GM12875 (cell line): ENCODE measurements at regions not wholly inside any gene's neighbourhood (a gene's known extent, or its start where the extent isn't known, plus 50 kb on each side); places are given as distances from the start of the nearest gene placed in this dataset.

ENCODE experiments used
- H3K4me3 ChIP-seq: one replicate; pipeline ENCODE4 v1.5.1; 2011; ENCODE audit warnings: low read depth, low read length, control low read depth
- TF ChIP-seq, protein P1 (sequence below): IDR thresholded peaks from 2 replicates; pipeline ENCODE4 v1.5.1; 2011; ENCODE audit warnings: low read depth, mild to moderate bottlenecking, control low read depth, inconsistent platforms, low read length, moderate library complexity, borderline replicate concordance; ENCODE audit not compliant: insufficient read depth

DNA sequence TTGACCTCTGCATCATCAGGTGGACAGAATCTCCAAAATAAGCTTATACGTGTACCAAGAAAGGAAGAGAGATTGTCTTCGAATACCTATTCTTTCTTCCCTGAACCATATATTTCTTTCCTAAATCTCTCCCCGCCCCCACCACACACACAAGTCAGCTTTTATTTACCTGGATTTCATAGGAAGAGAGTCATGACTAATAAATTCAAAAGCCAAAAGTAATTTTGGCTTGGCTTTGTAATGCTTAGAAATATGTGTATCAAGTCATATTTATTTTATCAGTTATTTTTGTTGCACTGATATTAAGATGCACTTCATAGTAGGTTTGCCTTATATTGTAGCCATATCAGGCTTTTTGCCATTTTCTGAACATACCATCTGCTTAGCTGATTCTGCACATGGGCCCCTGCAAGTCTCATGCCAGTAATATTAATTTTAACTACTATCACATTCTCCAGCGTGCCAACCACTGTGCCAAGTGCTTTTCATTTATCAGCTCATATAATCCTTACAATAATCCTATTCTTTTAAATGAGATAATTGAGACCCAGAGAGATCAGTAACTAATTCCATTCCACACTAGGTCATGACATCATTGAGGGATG lies 1405.3 kb upstream of the NUDT12 start:
- TF ChIP-seq, protein P1, sequence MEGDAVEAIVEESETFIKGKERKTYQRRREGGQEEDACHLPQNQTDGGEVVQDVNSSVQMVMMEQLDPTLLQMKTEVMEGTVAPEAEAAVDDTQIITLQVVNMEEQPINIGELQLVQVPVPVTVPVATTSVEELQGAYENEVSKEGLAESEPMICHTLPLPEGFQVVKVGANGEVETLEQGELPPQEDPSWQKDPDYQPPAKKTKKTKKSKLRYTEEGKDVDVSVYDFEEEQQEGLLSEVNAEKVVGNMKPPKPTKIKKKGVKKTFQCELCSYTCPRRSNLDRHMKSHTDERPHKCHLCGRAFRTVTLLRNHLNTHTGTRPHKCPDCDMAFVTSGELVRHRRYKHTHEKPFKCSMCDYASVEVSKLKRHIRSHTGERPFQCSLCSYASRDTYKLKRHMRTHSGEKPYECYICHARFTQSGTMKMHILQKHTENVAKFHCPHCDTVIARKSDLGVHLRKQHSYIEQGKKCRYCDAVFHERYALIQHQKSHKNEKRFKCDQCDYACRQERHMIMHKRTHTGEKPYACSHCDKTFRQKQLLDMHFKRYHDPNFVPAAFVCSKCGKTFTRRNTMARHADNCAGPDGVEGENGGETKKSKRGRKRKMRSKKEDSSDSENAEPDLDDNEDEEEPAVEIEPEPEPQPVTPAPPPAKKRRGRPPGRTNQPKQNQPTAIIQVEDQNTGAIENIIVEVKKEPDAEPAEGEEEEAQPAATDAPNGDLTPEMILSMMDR, result no peak
- H3K4me3 ChIP-seq, result no peak overlapping the region

DNA sequence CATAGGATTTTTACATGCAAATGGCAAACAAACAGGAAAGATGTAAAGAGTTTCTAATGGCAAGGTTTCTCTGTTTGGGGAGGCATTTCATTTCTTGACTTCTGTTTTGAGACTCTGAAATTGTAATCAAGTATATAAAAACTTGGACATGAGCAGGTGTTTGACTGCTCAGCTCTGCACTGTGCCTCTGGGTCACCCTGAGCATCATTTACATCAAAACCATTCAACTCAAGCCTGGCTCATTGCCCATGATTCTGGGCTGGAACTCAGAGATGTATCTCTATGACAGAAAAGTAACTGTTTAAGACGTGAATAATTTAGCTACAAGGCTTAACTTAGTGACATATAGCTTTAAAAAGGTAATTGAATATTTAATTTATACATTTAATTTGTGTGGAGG lies 1402.4 kb upstream of the NUDT12 start:
- H3K4me3 ChIP-seq, result no peak overlapping the region
- TF ChIP-seq, protein P1, result no peak

DNA sequence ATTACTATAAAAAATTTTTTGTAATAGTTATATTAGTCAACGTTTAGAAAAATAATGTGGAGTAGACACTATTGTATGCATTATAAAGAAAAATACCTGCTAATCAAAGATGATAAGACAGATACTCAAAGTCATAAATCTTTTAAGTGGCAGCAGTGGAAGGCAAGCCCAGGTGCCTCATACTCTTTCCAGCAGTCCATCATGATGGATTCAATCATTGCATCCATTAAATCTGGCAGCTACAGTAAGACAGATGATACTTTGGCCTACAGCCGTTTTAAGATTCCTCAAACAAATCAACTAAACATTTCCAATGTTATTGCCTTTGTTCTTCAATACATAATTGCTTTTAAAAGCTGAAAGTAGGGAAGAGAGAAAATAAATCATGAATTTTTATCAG lies 1392.9 kb upstream of the NUDT12 start:
- TF ChIP-seq, protein P1, result no peak
- no peak overlapping the region for H3K4me3 ChIP-seq

DNA sequence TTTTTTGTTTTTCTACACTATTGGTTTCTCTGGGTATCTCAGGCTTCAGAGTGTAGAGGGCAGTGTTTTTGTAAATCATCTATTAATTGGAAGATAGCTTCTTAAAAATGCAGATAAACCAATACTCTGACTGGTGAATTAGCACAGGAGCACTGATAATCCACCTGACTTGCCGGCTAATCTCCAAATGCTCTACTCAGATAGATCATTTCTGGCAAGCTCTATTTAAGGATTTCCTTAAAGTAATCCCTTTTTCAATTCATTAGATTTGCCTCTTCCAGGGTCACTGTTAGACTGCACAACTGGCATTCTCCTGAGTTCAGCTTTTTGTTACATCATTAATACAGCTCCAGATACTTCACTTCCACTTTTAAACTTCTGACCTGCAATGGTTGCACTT lies 1390.3 kb upstream of the NUDT12 start:
- TF ChIP-seq, protein P1, result no peak

DNA sequence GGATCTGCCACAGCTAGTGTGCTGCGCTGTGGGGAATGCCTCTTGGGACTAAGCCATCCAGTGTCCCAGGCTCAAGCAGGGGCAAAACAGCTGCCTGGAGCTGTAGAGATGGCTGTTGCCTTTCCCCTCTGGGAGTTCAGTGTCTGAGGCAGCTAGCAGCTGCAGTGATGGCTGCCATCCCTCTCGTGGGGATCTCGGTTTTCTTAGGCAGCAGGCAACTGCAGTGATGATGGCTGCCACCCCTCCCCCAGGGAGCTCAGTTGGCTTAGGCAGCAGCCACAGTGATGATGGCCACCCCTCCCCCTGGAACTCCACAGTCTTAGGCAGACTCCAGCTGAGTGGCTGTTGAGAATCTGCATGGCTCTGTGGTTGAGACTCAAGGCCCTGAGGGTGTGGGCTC lies 1389.2 kb upstream of the NUDT12 start:
- TF ChIP-seq, protein P1, result no peak
- no peak overlapping the region for H3K4me3 ChIP-seq

More for the DNA sequence above, 1390.3 kb upstream of the NUDT12 start:
- no peak overlapping the region for H3K4me3 ChIP-seq

DNA sequence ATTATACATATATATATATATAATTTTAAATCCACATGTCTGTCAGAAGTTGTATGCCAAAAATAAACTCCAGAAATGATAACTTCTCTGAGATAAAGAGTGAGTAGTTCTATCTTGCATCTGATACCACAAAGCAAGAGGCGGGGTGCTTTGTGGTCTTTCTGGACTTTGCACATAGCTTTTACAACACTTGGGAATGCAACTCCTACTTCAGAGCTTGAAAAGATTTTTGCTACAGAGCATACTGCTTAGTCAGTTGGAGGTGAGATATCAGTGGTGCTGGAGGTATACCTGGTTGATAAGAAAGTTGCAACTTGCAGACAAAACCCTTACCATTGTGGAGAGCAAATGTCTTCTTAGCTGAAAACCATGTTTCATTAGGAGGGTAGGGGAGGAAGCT lies 1384.5 kb upstream of the NUDT12 start:
- no peak overlapping the region for H3K4me3 ChIP-seq
- TF ChIP-seq, protein P1, result no peak

DNA sequence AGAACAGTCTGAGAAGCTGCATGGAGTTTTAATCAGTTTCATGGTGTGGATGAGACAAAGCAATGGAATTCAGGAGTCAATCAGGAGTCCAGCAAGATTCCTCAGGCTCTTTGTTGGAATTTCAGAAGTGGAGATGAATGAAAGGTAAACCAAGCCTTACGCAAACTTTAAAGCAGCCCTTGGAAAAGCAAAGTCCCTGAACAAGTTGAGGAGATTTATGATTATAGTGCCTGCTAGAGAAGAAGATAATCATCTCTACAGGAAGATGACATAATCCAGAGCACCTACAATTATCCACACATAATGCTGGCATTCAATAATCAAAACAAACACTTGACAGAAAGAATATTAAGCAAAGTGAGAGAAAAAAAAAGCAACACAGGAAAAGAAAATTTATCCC lies 1380.1 kb upstream of the NUDT12 start:
- no peak overlapping the region for H3K4me3 ChIP-seq
- TF ChIP-seq, protein P1, result no peak
